AG04450 (cell line): ENCODE measurements at regions not wholly inside any gene's neighbourhood (a gene's known extent, or its start where the extent isn't known, plus 50 kb on each side); places are given as distances from the start of the nearest gene placed in this dataset.

Source experiments
- CTCF ChIA-PET: fragments of 300-600, 350-600 bp; formaldehyde crosslinking; extraction: SDS; loops from one replicate; lab custom pipeline; 2022; ENCODE audit warnings: antibody characterized with exemption, inconsistent platforms; lab: Charles Lee
- POLR2A ChIA-PET: fragments of 350-600 bp; formaldehyde crosslinking; extraction: SDS; loops from one replicate; lab custom pipeline; 2021; ENCODE audit warnings: antibody characterized with exemption, inconsistent platforms; lab: Yijun Ruan, JAX
- DNase-seq: peaks from one replicate; pipeline ENCODE4 v3.0.0-alpha.2; 2011; ENCODE audit warnings: low read depth, low spot score
- H3K27ac ChIP-seq: one replicate; pipeline ENCODE4 v1.5.1; 2012; ENCODE audit warnings: low read depth, low read length, control low read depth
- H3K27me3 ChIP-seq: one replicate; pipeline ENCODE4 v1.6.0; 2012; ENCODE audit warnings: low read length; ENCODE audit not compliant: control insufficient read depth, insufficient read depth
- H3K4me3 ChIP-seq: 2 replicates; pipeline ENCODE4 v1.5.1; 2011; ENCODE audit warnings: mild to moderate bottlenecking, low read depth, low read length, control low read depth
- H3K9me3 ChIP-seq: 2 replicates; pipeline ENCODE4 v1.5.1; 2012; ENCODE audit warnings: low read length; ENCODE audit not compliant: control insufficient read depth, insufficient read depth
- CTCF ChIP-seq: IDR thresholded peaks from 2 replicates; pipeline ENCODE4 v1.5.1; 2011; ENCODE audit warnings: low read depth, low read length, control low read depth, inconsistent platforms

- Histone ChIP-seq H3K27me3 (peaks cover 57% of the 10 kb centered on the region), H3K27ac (no peak overlapping the region), H3K9me3 (peaks cover 5% of the 10 kb centered on the region), H3K4me3 (no peak overlapping the region)
- no peak for TF ChIP-seq CTCF
- POLR2A ChIA-PET = no interaction called here
- no peak for DNase-seq
- CTCF ChIA-PET = no interaction called here
These were observed 112.6 kb downstream of the CDC5L start for GRCh38 chr6:44500074-44500473.

- Histone ChIP-seq H3K27me3 (peaks cover 64% of the 10 kb centered on the region), H3K9me3 (peaks cover 2% of the 10 kb centered on the region; the same call in 1 of the 2 replicates), H3K27ac (no peak overlapping the region), H3K4me3 (no peak overlapping the region)
- POLR2A ChIA-PET = no interaction called here
- DNase-seq = no peak
- TF ChIP-seq CTCF = no peak
- CTCF ChIA-PET = no interaction called here
These were observed 116.0 kb downstream of the CDC5L start for GRCh38 chr6:44503471-44503870.

GRCh38 chr6:44504301-44504791, 116.8 kb downstream of the CDC5L start:
- TF ChIP-seq CTCF = no peak

GRCh38 chr6:44505751-44506150, 118.2 kb downstream of the CDC5L start:
- TF ChIP-seq CTCF = no peak
- Histone ChIP-seq H3K27me3 (peaks cover 60% of the 10 kb centered on the region), H3K4me3 (no peak overlapping the region), H3K9me3 (peaks cover 2% of the 10 kb centered on the region; the same call in 1 of the 2 replicates), H3K27ac (no peak overlapping the region)
- ChIA-PET POLR2A (no interaction called here), CTCF (no interaction called here)
- DNase-seq = no peak

More at GRCh38 chr6:44504301-44504791, 116.8 kb downstream of the CDC5L start:
- no peak for DNase-seq
- ChIA-PET CTCF (no interaction called here), POLR2A (interaction anchor here (0.9 kb wide), 1 partner anchor 14 kb away, joined by 4 read pairs; no protein-coding TSS in a partner anchor)
- peaks cover 57% of the 10 kb centered on the region for H3K27me3 ChIP-seq
- H3K9me3 ChIP-seq = peaks cover 2% of the 10 kb centered on the region; the same call in 1 of the 2 replicates
- no peak overlapping the region for H3K27ac ChIP-seq
- no peak overlapping the region for H3K4me3 ChIP-seq

- H3K27ac ChIP-seq = no peak overlapping the region
- H3K9me3 ChIP-seq = no peaks in the 10 kb centered on the region
- DNase-seq = no peak
- ChIA-PET POLR2A (no interaction called here), CTCF (interaction anchor here (1.1 kb wide), 1 partner anchor 32 kb away, joined by 3 read pairs; no protein-coding TSS in a partner anchor)
- H3K27me3 ChIP-seq = peaks cover 60% of the 10 kb centered on the region
- no peak overlapping the region for H3K4me3 ChIP-seq
- TF ChIP-seq CTCF = no peak
These were observed 119.5 kb downstream of the CDC5L start for GRCh38 chr6:44507014-44507413.
